ENCODE measurements at regions not wholly inside any gene's neighbourhood (a gene's known extent, or its start where the extent isn't known, plus 50 kb on each side); places are given as distances from the start of the nearest gene placed in this dataset.

- TF ChIP-seq POLR2AphosphoS5 (IDR thresholded peaks at IDR 0.05; ENCODE audit: low read depth, low read length) (no peak), CTCF (IDR thresholded peaks at IDR 0.05; ENCODE audit: control extremely low read depth in 1 of 3, insufficient read depth in 1 of 3, low read depth in 1 of 3, low read length in 3 of 3) (no peak), RNF2 (IDR thresholded peaks at IDR 0.05; ENCODE audit: borderline replicate concordance, low read depth, low read length, missing control alignments, poor library complexity, severe bottlenecking) (no peak), TAF1 (IDR thresholded peaks at IDR 0.05; ENCODE audit: low read depth, low read length) (no peak), NANOG (IDR thresholded peaks at IDR 0.05; ENCODE audit: insufficient read depth, low read depth, low read length, poor library complexity, severe bottlenecking) (no peak), KDM1A (IDR thresholded peaks at IDR 0.05; ENCODE audit: borderline replicate concordance, low read length) (no peak)
Observed at GRCh38 chr6:76134651-76135050, 62.2 kb upstream of the IMPG1 start.
